ENCODE measurements at regions not wholly inside any gene's neighbourhood (a gene's known extent, or its start where the extent isn't known, plus 50 kb on each side); places are given as distances from the start of the nearest gene placed in this dataset.

DNA sequence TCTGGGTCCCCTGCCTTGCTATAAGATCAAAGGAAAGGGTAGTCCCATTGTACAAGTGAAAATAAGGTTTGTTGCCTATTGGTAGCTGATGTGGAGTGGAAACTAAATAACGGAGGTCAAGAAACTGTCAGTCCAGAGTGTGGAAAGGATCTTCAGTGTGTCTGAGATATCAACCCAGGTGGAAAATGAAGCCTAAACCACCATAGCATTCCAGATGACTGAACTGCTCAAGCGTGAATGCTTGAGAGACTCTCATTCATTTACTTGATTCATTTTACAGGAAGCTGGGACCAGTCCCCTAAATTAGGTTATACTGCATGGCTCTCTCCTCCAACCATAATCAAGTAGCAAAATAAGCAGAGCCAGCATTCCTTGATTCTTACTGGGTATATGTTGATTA lies 116.0 kb upstream of the SLC28A3 start:
- TF ChIP-seq, protein P1, sequence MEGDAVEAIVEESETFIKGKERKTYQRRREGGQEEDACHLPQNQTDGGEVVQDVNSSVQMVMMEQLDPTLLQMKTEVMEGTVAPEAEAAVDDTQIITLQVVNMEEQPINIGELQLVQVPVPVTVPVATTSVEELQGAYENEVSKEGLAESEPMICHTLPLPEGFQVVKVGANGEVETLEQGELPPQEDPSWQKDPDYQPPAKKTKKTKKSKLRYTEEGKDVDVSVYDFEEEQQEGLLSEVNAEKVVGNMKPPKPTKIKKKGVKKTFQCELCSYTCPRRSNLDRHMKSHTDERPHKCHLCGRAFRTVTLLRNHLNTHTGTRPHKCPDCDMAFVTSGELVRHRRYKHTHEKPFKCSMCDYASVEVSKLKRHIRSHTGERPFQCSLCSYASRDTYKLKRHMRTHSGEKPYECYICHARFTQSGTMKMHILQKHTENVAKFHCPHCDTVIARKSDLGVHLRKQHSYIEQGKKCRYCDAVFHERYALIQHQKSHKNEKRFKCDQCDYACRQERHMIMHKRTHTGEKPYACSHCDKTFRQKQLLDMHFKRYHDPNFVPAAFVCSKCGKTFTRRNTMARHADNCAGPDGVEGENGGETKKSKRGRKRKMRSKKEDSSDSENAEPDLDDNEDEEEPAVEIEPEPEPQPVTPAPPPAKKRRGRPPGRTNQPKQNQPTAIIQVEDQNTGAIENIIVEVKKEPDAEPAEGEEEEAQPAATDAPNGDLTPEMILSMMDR (IDR thresholded peaks at IDR 0.05): no peak
- TF ChIP-seq POLR2A (IDR thresholded peaks at IDR 0.05): no peak

All from uterus (tissue), 2 donors.